ENCODE measurements at regions not wholly inside any gene's neighbourhood (a gene's known extent, or its start where the extent isn't known, plus 50 kb on each side); places are given as distances from the start of the nearest gene placed in this dataset.
A peak's percentile ranks its signal among the peaks of the same experiment; 100 is the strongest.

DNA sequence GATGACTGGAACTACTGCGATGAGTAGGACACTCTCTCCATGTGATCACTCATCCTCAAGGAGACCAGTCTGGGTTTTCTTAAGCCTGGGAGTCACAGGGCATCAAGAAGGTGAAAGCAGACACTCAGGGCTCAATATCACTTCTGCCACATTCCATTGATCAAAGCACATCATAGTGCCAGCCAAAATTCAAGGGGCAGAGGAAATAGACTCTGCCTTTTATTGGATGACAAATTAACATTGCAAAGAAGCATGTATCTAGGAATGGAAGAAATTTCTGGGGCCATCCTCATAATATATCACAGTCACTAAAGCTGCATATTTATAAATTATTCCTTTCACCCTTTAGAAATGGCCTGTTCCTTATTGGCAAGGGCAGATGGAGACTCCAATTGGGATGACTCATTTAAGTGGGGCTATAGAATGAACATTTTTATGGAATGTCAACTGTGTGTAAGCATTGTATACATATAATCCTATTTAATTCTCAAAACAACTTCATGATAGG is 114.8 kb upstream of the CDC42EP3 start:
- H3K27me3 ChIP-seq (ENCODE audit: insufficient read depth, low read length): no peaks in the 10 kb centered on the region
- H4K20me1 ChIP-seq (ENCODE audit: insufficient read depth): no peaks in the 10 kb centered on the region
- ChIA-PET CTCF (no interaction called here), POLR2A (no interaction called here), RAD21 (ENCODE audit: low non-redundant PET in 1 of 2, low total read pairs in 2 of 2, uncharacterized antibody in 2 of 2, unreplicated experiment in 2 of 2) (no interaction called here)
- intact Hi-C loops (cut with micrococcal nuclease): no loop called here
- H3K79me2 ChIP-seq (ENCODE audit: insufficient read depth, low read length): no peaks in the 10 kb centered on the region
- DNase-seq (ENCODE audit: low read depth, low spot score): no peak
- ATAC-seq: no peak
- TF ChIP-seq ZFX (IDR thresholded peaks at IDR 0.05) (no peak), ZNF274 (IDR thresholded peaks at IDR 0.05; ENCODE audit: low read depth, low read length) (no peak), FOSL1 (IDR thresholded peaks at IDR 0.05; ENCODE audit: low read depth) (no peak), RAD21 (IDR thresholded peaks at IDR 0.05; ENCODE audit: low read depth) (no peak), EZH2phosphoT487 (IDR thresholded peaks at IDR 0.05; ENCODE audit: borderline replicate concordance) (no peak), CBX3 (IDR thresholded peaks at IDR 0.05; ENCODE audit: low read depth) (no peak), EZH2 (IDR thresholded peaks at IDR 0.05) (no peak)
- TF ChIP-seq, protein P1, sequence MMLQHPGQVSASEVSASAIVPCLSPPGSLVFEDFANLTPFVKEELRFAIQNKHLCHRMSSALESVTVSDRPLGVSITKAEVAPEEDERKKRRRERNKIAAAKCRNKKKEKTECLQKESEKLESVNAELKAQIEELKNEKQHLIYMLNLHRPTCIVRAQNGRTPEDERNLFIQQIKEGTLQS (IDR thresholded peaks at IDR 0.05): no peak
- no peak overlapping the region for H3K4me2 ChIP-seq (ENCODE audit: low read length)
- no peak overlapping the region for H3K27ac ChIP-seq (ENCODE audit: low read depth, low read length)
- no TSS peak for BruUV-seq (replicated peaks)
- no peaks in the 10 kb centered on the region for H3K9me2 ChIP-seq (ENCODE audit: insufficient read depth)
- H3K36me3 ChIP-seq (ENCODE audit: control insufficient read depth in 1 of 2, insufficient read depth in 2 of 2, low read length in 2 of 2): no peaks in the 10 kb centered on the region
- no peak overlapping the region for H3K9ac ChIP-seq (ENCODE audit: low read length)
- peaks cover 0 to 5% of the 10 kb centered on the region in 2 experiments; a peak in 1 of 4 replicates for H3K9me3 ChIP-seq (ENCODE audit: control insufficient read depth in 1 of 2, insufficient read depth in 1 of 2, low read depth in 1 of 2, low read length in 2 of 2)
- peaks cover 2 to 9% of the 10 kb centered on the region in 2 experiments; a peak in 2 of 4 replicates for H3K4me1 ChIP-seq (ENCODE audit: control insufficient read depth in 1 of 2, insufficient read depth in 2 of 2, low read length in 2 of 2)
- no peak overlapping the region for H2AFZ ChIP-seq (ENCODE audit: low read depth, low read length, poor library complexity, severe bottlenecking)
- H3K4me3 ChIP-seq (replicated peaks in 1 of 2; ENCODE audit: low read depth in 1 of 2, low read length in 2 of 2): no peak overlapping the region

DNA sequence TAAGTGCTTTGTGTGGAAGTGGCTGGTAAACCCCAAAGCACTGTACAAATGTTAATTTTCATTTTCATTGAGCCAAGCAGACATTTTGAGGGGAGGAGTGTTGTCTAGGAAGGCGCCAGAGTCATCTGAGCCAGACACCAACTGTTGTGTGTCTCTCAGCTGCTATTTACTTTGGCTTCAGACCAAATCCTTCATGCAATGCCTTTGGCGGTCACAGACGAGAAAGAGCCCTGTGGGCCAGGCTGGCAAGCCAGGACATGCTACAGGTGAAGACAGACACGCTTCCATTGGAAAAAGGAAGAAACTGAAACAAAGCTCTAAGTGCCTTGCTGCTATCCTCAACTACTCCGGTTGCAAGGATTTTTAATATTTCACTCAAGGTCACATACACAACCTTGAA is 115.4 kb upstream of the CDC42EP3 start:
- Histone ChIP-seq H3K9me2 (ENCODE audit: insufficient read depth) (no peaks in the 10 kb centered on the region), H3K27ac (ENCODE audit: low read depth, low read length) (no peak overlapping the region), H3K4me3 (replicated peaks in 1 of 2; ENCODE audit: low read depth in 1 of 2, low read length in 2 of 2) (no peak overlapping the region), H3K36me3 (ENCODE audit: control insufficient read depth in 1 of 2, insufficient read depth in 2 of 2, low read length in 2 of 2) (no peaks in the 10 kb centered on the region), H3K9ac (ENCODE audit: low read length) (no peak overlapping the region), H3K4me2 (ENCODE audit: low read length) (no peak overlapping the region), H2AFZ (ENCODE audit: low read depth, low read length, poor library complexity, severe bottlenecking) (no peak overlapping the region), H4K20me1 (ENCODE audit: insufficient read depth) (no peaks in the 10 kb centered on the region), H3K4me1 (ENCODE audit: control insufficient read depth in 1 of 2, insufficient read depth in 2 of 2, low read length in 2 of 2) (peaks cover 2 to 5% of the 10 kb centered on the region in 2 experiments; a peak in 1 of 4 replicates), H3K9me3 (ENCODE audit: control insufficient read depth in 1 of 2, insufficient read depth in 1 of 2, low read depth in 1 of 2, low read length in 2 of 2) (peaks cover 0 to 5% of the 10 kb centered on the region in 2 experiments; a peak in 1 of 4 replicates), H3K79me2 (ENCODE audit: insufficient read depth, low read length) (no peaks in the 10 kb centered on the region), H3K27me3 (ENCODE audit: insufficient read depth, low read length) (no peaks in the 10 kb centered on the region)
- no peak for ATAC-seq
- DNase-seq (ENCODE audit: low read depth, low spot score): no peak
- BruUV-seq (replicated peaks): no TSS peak
- ChIA-PET RAD21 (ENCODE audit: low non-redundant PET in 1 of 2, low total read pairs in 2 of 2, uncharacterized antibody in 2 of 2, unreplicated experiment in 2 of 2) (no interaction called here), CTCF (no interaction called here), POLR2A (no interaction called here)
- intact Hi-C loops (cut with micrococcal nuclease): no loop called here
- TF ChIP-seq, protein P2, sequence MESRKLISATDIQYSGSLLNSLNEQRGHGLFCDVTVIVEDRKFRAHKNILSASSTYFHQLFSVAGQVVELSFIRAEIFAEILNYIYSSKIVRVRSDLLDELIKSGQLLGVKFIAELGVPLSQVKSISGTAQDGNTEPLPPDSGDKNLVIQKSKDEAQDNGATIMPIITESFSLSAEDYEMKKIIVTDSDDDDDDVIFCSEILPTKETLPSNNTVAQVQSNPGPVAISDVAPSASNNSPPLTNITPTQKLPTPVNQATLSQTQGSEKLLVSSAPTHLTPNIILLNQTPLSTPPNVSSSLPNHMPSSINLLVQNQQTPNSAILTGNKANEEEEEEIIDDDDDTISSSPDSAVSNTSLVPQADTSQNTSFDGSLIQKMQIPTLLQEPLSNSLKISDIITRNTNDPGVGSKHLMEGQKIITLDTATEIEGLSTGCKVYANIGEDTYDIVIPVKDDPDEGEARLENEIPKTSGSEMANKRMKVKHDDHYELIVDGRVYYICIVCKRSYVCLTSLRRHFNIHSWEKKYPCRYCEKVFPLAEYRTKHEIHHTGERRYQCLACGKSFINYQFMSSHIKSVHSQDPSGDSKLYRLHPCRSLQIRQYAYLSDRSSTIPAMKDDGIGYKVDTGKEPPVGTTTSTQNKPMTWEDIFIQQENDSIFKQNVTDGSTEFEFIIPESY (IDR thresholded peaks at IDR 0.05; ENCODE audit: extremely low read depth, insufficient replicate concordance, low read length): no peak
- TF ChIP-seq TCF7L2 (IDR thresholded peaks at IDR 0.05; ENCODE audit: borderline replicate concordance, extremely low read depth, insufficient read depth, insufficient read length) (peak; percentile 76), POLR2AphosphoS5 (IDR thresholded peaks at IDR 0.05; ENCODE audit: low read depth, low read length) (no peak), ELF1 (IDR thresholded peaks at IDR 0.05; ENCODE audit: borderline replicate concordance, low read depth) (no peak), JUND (IDR thresholded peaks at IDR 0.05) (no peak)
- TF ChIP-seq, protein P3, sequence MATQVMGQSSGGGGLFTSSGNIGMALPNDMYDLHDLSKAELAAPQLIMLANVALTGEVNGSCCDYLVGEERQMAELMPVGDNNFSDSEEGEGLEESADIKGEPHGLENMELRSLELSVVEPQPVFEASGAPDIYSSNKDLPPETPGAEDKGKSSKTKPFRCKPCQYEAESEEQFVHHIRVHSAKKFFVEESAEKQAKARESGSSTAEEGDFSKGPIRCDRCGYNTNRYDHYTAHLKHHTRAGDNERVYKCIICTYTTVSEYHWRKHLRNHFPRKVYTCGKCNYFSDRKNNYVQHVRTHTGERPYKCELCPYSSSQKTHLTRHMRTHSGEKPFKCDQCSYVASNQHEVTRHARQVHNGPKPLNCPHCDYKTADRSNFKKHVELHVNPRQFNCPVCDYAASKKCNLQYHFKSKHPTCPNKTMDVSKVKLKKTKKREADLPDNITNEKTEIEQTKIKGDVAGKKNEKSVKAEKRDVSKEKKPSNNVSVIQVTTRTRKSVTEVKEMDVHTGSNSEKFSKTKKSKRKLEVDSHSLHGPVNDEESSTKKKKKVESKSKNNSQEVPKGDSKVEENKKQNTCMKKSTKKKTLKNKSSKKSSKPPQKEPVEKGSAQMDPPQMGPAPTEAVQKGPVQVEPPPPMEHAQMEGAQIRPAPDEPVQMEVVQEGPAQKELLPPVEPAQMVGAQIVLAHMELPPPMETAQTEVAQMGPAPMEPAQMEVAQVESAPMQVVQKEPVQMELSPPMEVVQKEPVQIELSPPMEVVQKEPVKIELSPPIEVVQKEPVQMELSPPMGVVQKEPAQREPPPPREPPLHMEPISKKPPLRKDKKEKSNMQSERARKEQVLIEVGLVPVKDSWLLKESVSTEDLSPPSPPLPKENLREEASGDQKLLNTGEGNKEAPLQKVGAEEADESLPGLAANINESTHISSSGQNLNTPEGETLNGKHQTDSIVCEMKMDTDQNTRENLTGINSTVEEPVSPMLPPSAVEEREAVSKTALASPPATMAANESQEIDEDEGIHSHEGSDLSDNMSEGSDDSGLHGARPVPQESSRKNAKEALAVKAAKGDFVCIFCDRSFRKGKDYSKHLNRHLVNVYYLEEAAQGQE (IDR thresholded peaks at IDR 0.05; ENCODE audit: low read depth): no peak

Measured in HCT116 (cell line).